ENCODE measurements at regions not wholly inside any gene's neighbourhood (a gene's known extent, or its start where the extent isn't known, plus 50 kb on each side); places are given as distances from the start of the nearest gene placed in this dataset.

- DNase-seq, result no peak
Observed at GRCh38 chr6:43915208-43915869, 145.3 kb downstream of the VEGFA start.

GRCh38 chr6:43914272-43915147, 144.5 kb downstream of the VEGFA start:
- no peak for DNase-seq

GRCh38 chr6:43913375-43914271, 143.6 kb downstream of the VEGFA start:
- DNase-seq, result peak; percentile 55

- no peak for DNase-seq
Observed at GRCh38 chr6:43912598-43913371, 142.8 kb downstream of the VEGFA start.

GRCh38 chr6:43912116-43912577, 142.1 kb downstream of the VEGFA start:
- DNase-seq, result no peak

GRCh38 chr6:43911354-43912115, 141.5 kb downstream of the VEGFA start:
- no peak for DNase-seq

GRCh38 chr6:43910638-43911353, 140.8 kb downstream of the VEGFA start:
- no peak for DNase-seq

GRCh38 chr6:43910149-43910637, 140.2 kb downstream of the VEGFA start:
- no peak for DNase-seq

GRCh38 chr6:43909474-43910148, 139.6 kb downstream of the VEGFA start:
- no peak for DNase-seq

- no peak for DNase-seq
Observed at GRCh38 chr6:43907789-43908472, 137.9 kb downstream of the VEGFA start.

GRCh38 chr6:43907312-43907711, 137.3 kb downstream of the VEGFA start:
- no peak for DNase-seq

- no peak for DNase-seq
Observed at GRCh38 chr6:43904311-43905123, 134.5 kb downstream of the VEGFA start.

GRCh38 chr6:43903739-43904290, 133.8 kb downstream of the VEGFA start:
- DNase-seq, result no peak

GRCh38 chr6:43901733-43902230, 131.8 kb downstream of the VEGFA start:
- DNase-seq, result no peak

- no peak for DNase-seq
Observed at GRCh38 chr6:43900916-43901732, 131.1 kb downstream of the VEGFA start.

- DNase-seq, result no peak
Observed at GRCh38 chr6:43900560-43900915, 130.5 kb downstream of the VEGFA start.

GRCh38 chr6:43899830-43900229, 129.8 kb downstream of the VEGFA start:
- DNase-seq, result no peak
